ENCODE measurements at regions not wholly inside any gene's neighbourhood (a gene's known extent, or its start where the extent isn't known, plus 50 kb on each side); places are given as distances from the start of the nearest gene placed in this dataset.

GRCh38 chr14:40133463-40133862 lies 701.2 kb upstream of the FBXO33 start:
- TF ChIP-seq POLR2A (IDR thresholded peaks at IDR 0.05) (no peak), CTCF (IDR thresholded peaks at IDR 0.05) (no peak)
